GM21526 (cell line): ENCODE measurements at regions not wholly inside any gene's neighbourhood (a gene's known extent, or its start where the extent isn't known, plus 50 kb on each side); places are given as distances from the start of the nearest gene placed in this dataset.

Experiments
- ATAC-seq: cut with Tn5 transposase; IDR thresholded peaks from one replicate; pipeline ENCODE4 v1.9.1; 2021; ENCODE audit warnings: moderate library complexity; ENCODE audit not compliant: unreplicated experiment, low FRiP score

GRCh38 chr14:45400950-45401640, 148.1 kb upstream of the MIS18BP1 start:
- no peak for ATAC-seq

DNA sequence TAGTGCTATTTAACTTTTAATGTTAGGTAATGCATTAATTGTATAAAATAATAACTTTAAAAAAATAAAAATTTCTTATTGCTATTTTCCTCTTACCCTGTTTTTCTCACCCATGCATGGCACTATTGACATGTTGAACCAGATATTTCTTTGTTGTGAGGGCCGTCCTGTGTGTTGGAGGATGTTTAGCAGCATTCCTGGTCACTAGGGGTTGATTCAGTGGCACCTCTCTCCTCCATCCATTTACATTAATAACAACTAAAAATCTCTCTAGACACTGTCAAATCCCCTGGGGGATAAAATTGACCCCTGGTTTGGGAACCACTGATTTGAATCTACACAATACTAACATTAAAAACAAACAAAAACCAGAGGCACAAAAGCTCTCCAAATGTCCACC, 147.5 kb upstream of the MIS18BP1 start:
- ATAC-seq, result no peak

GRCh38 chr14:45381091-45381490, 128.1 kb upstream of the MIS18BP1 start:
- no peak for ATAC-seq

DNA sequence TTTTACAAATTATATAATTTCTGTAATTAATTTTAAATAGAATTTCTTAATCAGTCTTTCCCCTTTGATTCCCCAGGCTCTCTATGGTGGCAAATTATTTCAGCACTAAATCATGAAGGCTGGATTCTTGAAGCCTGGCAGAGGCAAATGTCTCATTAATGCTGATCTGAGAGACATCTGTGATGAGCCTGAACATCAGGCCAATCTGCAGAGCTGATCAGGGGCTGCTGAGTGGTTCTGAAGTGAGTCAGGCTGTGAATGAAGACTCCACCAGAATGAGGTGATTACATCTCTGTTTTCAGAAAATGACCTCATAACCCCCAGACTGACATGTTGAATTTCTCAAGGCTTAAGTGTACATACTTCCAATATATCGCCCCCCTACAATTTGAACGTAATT, 124.2 kb upstream of the MIS18BP1 start:
- no peak for ATAC-seq

DNA sequence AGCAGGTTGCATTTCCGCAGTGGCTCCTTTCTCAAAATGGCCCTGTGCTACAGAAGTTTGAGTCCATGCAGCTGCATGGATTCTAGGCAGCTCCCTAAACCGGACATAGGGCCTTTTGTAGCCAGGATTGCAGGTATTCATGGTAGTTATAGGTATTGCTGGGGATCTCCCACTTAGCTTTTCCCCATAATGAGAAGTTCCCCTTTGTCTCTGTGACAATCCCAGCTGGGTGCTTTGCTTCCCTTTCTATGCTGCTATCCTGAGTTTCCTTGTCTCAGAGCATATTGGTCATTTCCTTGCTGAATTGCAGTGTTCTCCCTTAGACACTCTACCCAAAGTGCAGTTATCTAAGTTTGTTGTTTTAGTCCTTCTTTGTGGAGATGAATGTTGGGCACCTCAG, 120.9 kb upstream of the MIS18BP1 start:
- ATAC-seq, result no peak

GRCh38 chr14:45364565-45365156, 111.7 kb upstream of the MIS18BP1 start:
- ATAC-seq, result no peak

DNA sequence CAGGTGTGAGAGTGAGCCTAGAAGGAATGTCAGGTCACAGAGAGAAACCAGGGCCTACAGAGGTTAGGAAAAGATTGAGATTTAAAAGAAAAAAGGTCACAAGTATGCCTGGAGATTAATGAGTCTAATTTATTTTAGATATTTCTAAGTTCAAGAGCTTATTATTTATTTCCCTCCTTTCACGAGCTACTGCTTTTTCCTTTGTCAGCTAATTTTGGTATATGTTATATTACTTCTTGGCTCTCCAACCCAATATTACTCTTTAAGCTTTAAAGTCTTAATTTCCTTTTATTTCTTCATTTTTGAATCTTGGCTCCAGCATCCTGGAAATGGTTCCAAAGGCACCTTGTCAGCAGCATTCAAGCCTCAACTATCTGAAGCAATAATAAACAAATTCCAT, 109.5 kb upstream of the MIS18BP1 start:
- ATAC-seq, result no peak

- no peak for ATAC-seq
Observed at GRCh38 chr14:45361727-45362126, 108.7 kb upstream of the MIS18BP1 start.

- no peak for ATAC-seq
Observed at GRCh38 chr14:45359746-45360145, 106.7 kb upstream of the MIS18BP1 start.

- ATAC-seq, result no peak
Observed at GRCh38 chr14:45332360-45332988, 79.5 kb upstream of the MIS18BP1 start.

DNA sequence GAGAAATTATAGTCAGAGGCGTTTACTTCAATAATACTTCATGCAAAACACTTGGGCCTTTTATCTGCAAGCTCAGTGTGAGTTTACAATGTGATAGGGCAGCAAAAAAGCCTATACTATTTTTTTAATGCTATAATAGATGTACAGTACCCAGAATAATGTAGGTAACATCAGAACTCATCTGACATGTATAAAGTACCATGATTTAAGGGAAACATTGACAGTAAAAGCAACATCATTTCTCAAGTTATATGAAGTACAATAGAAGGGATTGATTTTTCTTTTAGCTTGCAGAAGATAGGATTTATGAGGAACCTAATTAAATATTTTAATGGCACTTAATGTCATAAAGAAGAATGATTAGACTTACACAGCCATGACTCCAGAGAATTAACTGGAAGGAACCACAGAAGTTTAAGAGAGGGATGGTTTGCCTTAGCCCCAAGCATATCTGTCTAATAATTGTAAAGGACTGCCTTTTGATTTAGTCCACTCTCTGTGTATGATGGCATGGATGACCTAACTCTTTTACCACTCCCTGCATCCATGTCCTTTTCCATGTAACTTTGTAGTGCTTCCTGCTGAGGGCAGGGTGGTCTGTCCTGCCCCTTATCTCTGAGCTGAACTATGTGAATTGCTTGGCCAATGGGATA, 55.9 kb upstream of the MIS18BP1 start:
- no peak for ATAC-seq
